Mucosa of descending colon (tissue), 3 donors: ENCODE measurements at regions not wholly inside any gene's neighbourhood (a gene's known extent, or its start where the extent isn't known, plus 50 kb on each side); places are given as distances from the start of the nearest gene placed in this dataset.
"Not testable (repeated sequence)": the region's sequence is repeated elsewhere in the genome, so short reads cannot be mapped to it uniquely, and the experiment has no call there.

Experiments
- ATAC-seq: fragments of 200-7000 bp; cut with Tn5 transposase; one replicate; pipeline ENCODE4 v1.9.1; 2020; ENCODE audit warnings: mild to moderate bottlenecking, moderate library complexity
- DNase-seq, 3 donors: peaks; one replicate each; pipeline ENCODE4 v3.0.0-alpha.2; 2020
- H3K36me3 ChIP-seq: fragments of 200-600 bp; one replicate; pipeline ENCODE4 v1.8.0; 2021; ENCODE audit warnings: low read depth, mild to moderate bottlenecking
- H3K4me1 ChIP-seq: fragments of 200-600 bp; one replicate; pipeline ENCODE4 v1.8.0; 2021; ENCODE audit warnings: low read depth, mild to moderate bottlenecking
- H3K4me3 ChIP-seq: fragments of 200-600 bp; one replicate; pipeline ENCODE4 v1.8.0; 2021; ENCODE audit warnings: mild to moderate bottlenecking
- H3K9me3 ChIP-seq: fragments of 200-600 bp; one replicate; pipeline ENCODE4 v1.8.0; 2021; ENCODE audit warnings: mild to moderate bottlenecking
- intact Hi-C, 2 donors: fragments of 100-400 bp; cut with DNase I in 1 of 2; cut with micrococcal nuclease in 1 of 2; formaldehyde crosslinking; loops; one replicate each; pipeline versions ENCODE4 v1.11.0 to v1.11.1; 2022; cut with DNase I, micrococcal nuclease
- TF ChIP-seq, protein P1 (sequence below): fragments of 200-600 bp; IDR thresholded peaks from one replicate; pipeline ENCODE4 v1.8.0; 2022; ENCODE audit warnings: antibody characterized with exemption, mild to moderate bottlenecking
- donor health status: DM: no; HTN: no; CAD: no; lungs with moderate emphysema.
- donor health status: DM: no; HTN: no; CAD: no.
- donor health status: DM: no; HTN: yes; CAD: no.

DNA sequence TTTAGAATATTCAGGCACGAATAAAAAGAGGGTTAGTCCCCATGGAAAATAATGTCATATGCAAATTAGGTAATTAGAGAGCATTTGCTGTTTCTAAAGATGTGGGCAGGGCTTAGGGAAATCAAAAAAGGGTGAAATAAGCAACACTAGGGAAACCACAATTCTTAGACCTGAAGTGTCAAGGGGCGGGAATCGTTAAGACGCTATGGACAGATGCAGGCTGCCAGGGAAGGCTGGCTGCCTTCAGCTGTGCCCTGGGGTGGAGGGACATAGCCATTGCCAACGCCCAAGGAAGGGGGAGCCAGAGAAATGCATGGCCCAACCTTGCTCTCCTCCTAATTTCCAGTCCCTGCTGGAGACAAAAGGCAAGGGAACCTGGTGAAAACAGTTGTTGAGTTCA lies 141.7 kb upstream of the PROK2 start:
- no peaks in the 10 kb centered on the region for H3K9me3 ChIP-seq
- no peak overlapping the region for H3K4me3 ChIP-seq
- intact Hi-C loops: no loop called here
- H3K4me1 ChIP-seq: no peaks in the 10 kb centered on the region
- TF ChIP-seq, protein P1, sequence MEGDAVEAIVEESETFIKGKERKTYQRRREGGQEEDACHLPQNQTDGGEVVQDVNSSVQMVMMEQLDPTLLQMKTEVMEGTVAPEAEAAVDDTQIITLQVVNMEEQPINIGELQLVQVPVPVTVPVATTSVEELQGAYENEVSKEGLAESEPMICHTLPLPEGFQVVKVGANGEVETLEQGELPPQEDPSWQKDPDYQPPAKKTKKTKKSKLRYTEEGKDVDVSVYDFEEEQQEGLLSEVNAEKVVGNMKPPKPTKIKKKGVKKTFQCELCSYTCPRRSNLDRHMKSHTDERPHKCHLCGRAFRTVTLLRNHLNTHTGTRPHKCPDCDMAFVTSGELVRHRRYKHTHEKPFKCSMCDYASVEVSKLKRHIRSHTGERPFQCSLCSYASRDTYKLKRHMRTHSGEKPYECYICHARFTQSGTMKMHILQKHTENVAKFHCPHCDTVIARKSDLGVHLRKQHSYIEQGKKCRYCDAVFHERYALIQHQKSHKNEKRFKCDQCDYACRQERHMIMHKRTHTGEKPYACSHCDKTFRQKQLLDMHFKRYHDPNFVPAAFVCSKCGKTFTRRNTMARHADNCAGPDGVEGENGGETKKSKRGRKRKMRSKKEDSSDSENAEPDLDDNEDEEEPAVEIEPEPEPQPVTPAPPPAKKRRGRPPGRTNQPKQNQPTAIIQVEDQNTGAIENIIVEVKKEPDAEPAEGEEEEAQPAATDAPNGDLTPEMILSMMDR: no peak
- DNase-seq (no peak), ATAC-seq (no peak)
- H3K36me3 ChIP-seq: no peaks in the 10 kb centered on the region

DNA sequence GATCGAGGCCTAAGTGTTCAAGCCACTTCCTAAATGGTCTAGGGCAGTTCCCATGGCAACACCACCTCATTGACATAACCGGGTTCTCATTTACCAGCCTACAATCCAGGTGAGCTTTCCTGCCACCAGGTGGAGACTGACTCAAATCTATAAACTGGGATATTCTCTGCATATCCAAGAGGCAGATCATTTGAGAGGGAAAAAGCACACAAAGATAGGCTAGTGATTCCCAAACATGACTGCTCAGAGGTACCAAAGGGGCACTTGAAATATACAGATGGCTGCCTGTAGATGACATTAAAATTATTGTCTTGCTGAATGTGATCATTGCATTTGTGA lies 141.3 kb upstream of the PROK2 start:
- Histone ChIP-seq H3K4me1 (no peaks in the 10 kb centered on the region), H3K36me3 (no peaks in the 10 kb centered on the region), H3K9me3 (no peaks in the 10 kb centered on the region), H3K4me3 (no peak overlapping the region)
- intact Hi-C loops: no loop called here
- peak; percentile 84 for ATAC-seq
- TF ChIP-seq, protein P1: peak; percentile 13
- peak in 1 of 3 donors; percentile 84 for DNase-seq

DNA sequence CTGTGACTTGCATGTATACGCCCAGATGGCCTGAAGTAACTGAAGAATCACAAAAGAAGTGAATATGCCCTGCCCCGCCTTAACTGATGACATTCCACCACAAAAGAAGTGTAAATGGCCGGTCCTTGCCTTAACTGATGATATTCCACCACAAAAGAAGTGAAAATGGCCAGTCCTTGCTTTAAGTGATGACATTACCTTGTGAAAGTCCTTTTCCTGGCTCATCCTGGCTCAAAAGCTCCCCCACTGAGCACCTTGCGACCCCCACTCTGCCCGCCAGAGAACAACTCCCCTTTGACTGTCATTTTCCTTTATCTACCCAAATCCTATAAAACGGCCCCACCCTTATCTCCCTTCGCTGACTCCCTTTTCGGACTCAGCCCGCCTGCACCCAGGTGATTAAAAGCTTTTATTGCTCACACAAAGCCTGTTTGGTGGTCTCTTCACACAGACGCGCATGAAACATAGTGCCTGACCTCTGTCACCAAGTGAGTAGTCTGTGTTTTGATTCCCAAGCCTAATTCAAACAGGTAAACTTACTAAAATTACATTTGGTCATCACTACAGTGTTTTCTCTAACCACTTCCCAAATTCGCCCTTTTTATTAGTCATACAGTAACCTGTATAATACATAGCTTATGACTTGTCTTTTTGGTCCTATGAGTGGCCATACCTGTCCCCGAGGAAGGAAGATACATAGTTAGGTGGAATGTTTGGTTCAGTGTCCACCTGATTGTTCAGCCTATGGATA lies 140.7 kb upstream of the PROK2 start:
- H3K36me3 ChIP-seq, H3K4me1 ChIP-seq, DNase-seq, intact Hi-C loops, H3K9me3 ChIP-seq, H3K4me3 ChIP-seq: not testable (repeated sequence)
- peak; percentile 8 for ATAC-seq

DNA sequence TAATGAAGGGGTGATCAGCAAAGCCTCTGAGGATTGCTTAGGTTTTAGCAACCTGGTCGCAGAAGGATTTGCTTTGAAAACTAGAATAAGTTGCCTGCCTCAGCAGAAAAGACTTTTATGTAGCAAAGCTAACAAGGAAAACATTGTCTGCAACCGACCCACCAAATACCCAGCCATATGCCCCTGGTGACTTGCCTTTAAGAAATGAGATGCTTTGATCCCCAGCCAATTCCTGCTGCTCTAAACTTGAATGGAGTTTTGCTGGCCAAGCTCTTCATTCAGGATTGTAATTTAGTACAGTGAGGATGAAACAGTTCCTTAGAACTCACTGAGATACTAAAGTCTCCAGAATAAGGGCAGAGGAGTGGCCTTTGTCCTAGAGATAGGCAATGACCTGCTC lies 139.8 kb upstream of the PROK2 start:
- Histone ChIP-seq H3K9me3 (no peaks in the 10 kb centered on the region), H3K36me3 (no peaks in the 10 kb centered on the region), H3K4me3 (no peak overlapping the region), H3K4me1 (no peaks in the 10 kb centered on the region)
- DNase-seq: no peak
- TF ChIP-seq, protein P1: no peak
- no peak for ATAC-seq
- intact Hi-C loops: no loop called here

DNA sequence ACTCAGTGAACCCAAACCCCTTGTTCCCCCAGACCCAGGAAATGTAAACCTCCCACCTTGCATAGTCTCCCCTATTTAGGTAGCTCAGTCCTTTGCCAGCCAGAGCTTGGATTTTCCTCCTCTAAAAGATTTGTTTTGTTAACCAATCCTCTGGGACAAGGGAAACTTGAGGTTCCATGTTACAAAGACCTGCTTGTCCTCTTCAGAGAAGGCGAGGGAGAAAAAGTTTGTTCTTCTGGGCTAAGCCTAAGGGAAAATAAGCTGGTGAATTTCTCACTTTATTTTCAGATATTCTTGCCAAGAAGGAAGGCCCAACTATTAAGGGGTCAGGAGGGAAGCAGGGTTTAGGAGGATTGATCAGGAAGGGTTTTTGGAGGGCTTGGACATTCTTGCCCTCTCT lies 136.1 kb upstream of the PROK2 start:
- TF ChIP-seq, protein P1: no peak
- no peaks in the 10 kb centered on the region for H3K4me1 ChIP-seq
- no peak for DNase-seq
- H3K36me3 ChIP-seq: no peaks in the 10 kb centered on the region
- intact Hi-C loops: no loop called here
- no peaks in the 10 kb centered on the region for H3K9me3 ChIP-seq
- no peak for ATAC-seq
- H3K4me3 ChIP-seq: no peak overlapping the region

DNA sequence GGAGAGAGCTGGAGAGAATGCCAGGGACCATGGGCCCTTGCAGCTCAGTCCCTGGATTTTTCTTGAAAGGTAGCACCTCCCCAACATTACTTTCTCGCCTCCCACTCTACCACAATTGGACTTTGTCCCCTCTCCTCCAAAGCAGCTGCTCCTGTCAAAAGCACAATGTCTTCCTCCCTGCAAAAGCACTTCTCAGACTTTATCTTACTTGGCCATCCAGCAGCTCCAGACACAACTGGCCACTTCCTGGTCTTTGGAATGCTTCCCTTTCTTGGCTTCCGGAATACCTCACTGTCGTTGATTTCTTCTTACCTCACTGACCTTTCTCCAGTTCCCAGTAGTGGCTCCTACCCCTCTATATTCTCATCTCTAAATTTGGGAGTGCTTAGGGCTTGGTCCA lies 134.6 kb upstream of the PROK2 start:
- intact Hi-C loops: no loop called here
- Histone ChIP-seq H3K4me1 (no peaks in the 10 kb centered on the region), H3K9me3 (no peaks in the 10 kb centered on the region), H3K4me3 (no peak overlapping the region), H3K36me3 (no peaks in the 10 kb centered on the region)
- TF ChIP-seq, protein P1: no peak
- ATAC-seq: no peak
- DNase-seq: no peak
